NCI-H2107 treated with DMSO at 0.1 percent for 48 hours (cell line): ENCODE measurements at regions not wholly inside any gene's neighbourhood (a gene's known extent, or its start where the extent isn't known, plus 50 kb on each side); places are given as distances from the start of the nearest gene placed in this dataset.
"Not testable (repeated sequence)": the region's sequence is repeated elsewhere in the genome, so short reads cannot be mapped to it uniquely, and the experiment has no call there.

ENCODE experiments used
- DNase-seq: peaks from one replicate; lab custom pipeline; 2025; ENCODE audit not compliant: unreplicated experiment; lab: John Stamatoyannopoulos, UW

GRCh38 chr6:100228834-100229441 is 234.9 kb upstream of the MCHR2 start:
- peak; percentile 61 for DNase-seq

- peak; percentile 15 for DNase-seq
These were observed 234.4 kb upstream of the MCHR2 start for GRCh38 chr6:100228437-100228833.

GRCh38 chr6:100226811-100227210 is 232.8 kb upstream of the MCHR2 start:
- no peak for DNase-seq

- DNase-seq: not testable (repeated sequence)
These were observed 229.9 kb upstream of the MCHR2 start for GRCh38 chr6:100223952-100224351.

- no peak for DNase-seq
These were observed 226.5 kb upstream of the MCHR2 start for GRCh38 chr6:100220543-100220942.

- DNase-seq: no peak
These were observed 223.4 kb upstream of the MCHR2 start for GRCh38 chr6:100217225-100218012.

GRCh38 chr6:100216760-100217159 is 222.7 kb upstream of the MCHR2 start:
- DNase-seq: no peak

GRCh38 chr6:100212131-100212530 is 218.1 kb upstream of the MCHR2 start:
- no peak for DNase-seq

GRCh38 chr6:100210137-100211117 is 216.4 kb upstream of the MCHR2 start:
- no peak for DNase-seq

- no peak for DNase-seq
These were observed 215.5 kb upstream of the MCHR2 start for GRCh38 chr6:100209323-100210136.

- DNase-seq: no peak
These were observed 209.4 kb upstream of the MCHR2 start for GRCh38 chr6:100203400-100203799.

- no peak for DNase-seq
These were observed 208.6 kb upstream of the MCHR2 start for GRCh38 chr6:100202417-100203194.

- DNase-seq: not testable (repeated sequence)
These were observed 202.4 kb upstream of the MCHR2 start for GRCh38 chr6:100196214-100196982.

- DNase-seq: not testable (repeated sequence)
These were observed 201.2 kb upstream of the MCHR2 start for GRCh38 chr6:100195244-100195643.

GRCh38 chr6:100194535-100194934 is 200.5 kb upstream of the MCHR2 start:
- no peak for DNase-seq

- no peak for DNase-seq
These were observed 194.7 kb upstream of the MCHR2 start for GRCh38 chr6:100188754-100189153.

- no peak for DNase-seq
These were observed 192.5 kb upstream of the MCHR2 start for GRCh38 chr6:100186552-100186951.

GRCh38 chr6:100185615-100186014 is 191.6 kb upstream of the MCHR2 start:
- DNase-seq: no peak

GRCh38 chr6:100184473-100184872 is 190.4 kb upstream of the MCHR2 start:
- DNase-seq: no peak
